IMR-90 (cell line): ENCODE measurements at regions not wholly inside any gene's neighbourhood (a gene's known extent, or its start where the extent isn't known, plus 50 kb on each side); places are given as distances from the start of the nearest gene placed in this dataset.

Experiments used
- ATAC-seq: fragments of 200-7000 bp; cut with Tn5 transposase; 2 replicates; pipeline ENCODE4 v1.9.1; 2020; ENCODE audit warnings: low read depth, mild to moderate bottlenecking, moderate library complexity
- BruUV-seq: library from RNA; stranded (reverse); fragments of 400-500 nt; replicated peaks from 2 replicates; lab custom pipeline; 2021; lab: Mats Ljungman, UMichigan
- CTCF ChIA-PET: fragments of 300-600 bp; formaldehyde crosslinking; extraction: SDS; loops from one replicate; lab custom pipeline; 2021; ENCODE audit warnings: antibody characterized with exemption; lab: Yijun Ruan, JAX
- POLR2A ChIA-PET: fragments of 300-600 bp; sonication (Branson Sonifier 250); formaldehyde crosslinking; loops from one replicate; lab custom pipeline; 2022; ENCODE audit warnings: antibody characterized with exemption; ENCODE audit not compliant: unreplicated experiment; lab: Charles Lee
- DNase-seq: peaks from one replicate; pipeline ENCODE4 v3.0.0; 2013
- H2AFZ ChIP-seq: replicated peaks from 2 replicates; pipeline ENCODE3; 2013; ENCODE audit warnings: low read length, mild to moderate bottlenecking; ENCODE audit not compliant: poor library complexity
- H2AK5ac ChIP-seq: 2 replicates; pipeline ENCODE4 v1.6.1; 2013; ENCODE audit warnings: low read depth, low read length, inconsistent platforms
- H2AK9ac ChIP-seq: replicated peaks from 2 replicates; pipeline ENCODE3; 2013; ENCODE audit warnings: mild to moderate bottlenecking, low read depth, low read length, moderate library complexity; ENCODE audit not compliant: poor library complexity
- H2BK120ac ChIP-seq: 2 replicates; pipeline ENCODE4 v1.6.1; 2013; ENCODE audit warnings: low read depth, low read length, inconsistent platforms
- H2BK15ac ChIP-seq: 3 replicates; pipeline ENCODE4 v1.6.1; 2013; ENCODE audit warnings: low read depth, low read length, inconsistent platforms
- H2BK20ac ChIP-seq: 2 replicates; pipeline ENCODE4 v1.6.1; 2013; ENCODE audit warnings: low read depth, mild to moderate bottlenecking, inconsistent platforms, low read length, moderate library complexity
- H2BK5ac ChIP-seq: 2 replicates; pipeline ENCODE4 v1.6.1; 2013; ENCODE audit warnings: mild to moderate bottlenecking, low read depth, low read length, inconsistent platforms; ENCODE audit not compliant: poor library complexity, severe bottlenecking
- H3K14ac ChIP-seq: replicated peaks from 2 replicates; pipeline ENCODE4 v1.6.1; 2013; ENCODE audit warnings: low read depth, low read length, inconsistent platforms
- H3K18ac ChIP-seq: 2 replicates; pipeline ENCODE4 v1.6.1; 2013; ENCODE audit warnings: low read depth, low read length, control low read depth
- H3K23ac ChIP-seq: 2 replicates; pipeline ENCODE4 v1.6.1; 2013; ENCODE audit warnings: low read depth, low read length, inconsistent platforms
- H3K27ac ChIP-seq: 2 replicates; pipeline ENCODE4 v1.5.1; 2013; ENCODE audit warnings: mild to moderate bottlenecking, control low read depth, low read length; ENCODE audit not compliant: insufficient read depth
- H3K27me3 ChIP-seq: 2 replicates; pipeline ENCODE4 v1.6.1; 2013; ENCODE audit warnings: low read length; ENCODE audit not compliant: control insufficient read depth, insufficient read depth
- H3K36me3 ChIP-seq: 2 replicates; pipeline ENCODE4 v1.6.1; 2013; ENCODE audit warnings: low read length, mixed read lengths; ENCODE audit not compliant: control insufficient read depth, insufficient read depth
- H3K4ac ChIP-seq: 2 replicates; pipeline ENCODE4 v1.6.1; 2013; ENCODE audit warnings: low read depth, low read length, inconsistent platforms
- H3K4me1 ChIP-seq: 2 replicates; pipeline ENCODE4 v1.6.1; 2013; ENCODE audit warnings: low read length, mixed read lengths; ENCODE audit not compliant: control insufficient read depth, insufficient read depth
- H3K4me2 ChIP-seq: 2 replicates; pipeline ENCODE4 v1.6.1; 2013; ENCODE audit warnings: low read depth, mild to moderate bottlenecking, control low read depth, low read length, moderate library complexity
- H3K4me3 ChIP-seq: 2 replicates; pipeline ENCODE4 v1.5.1; 2013; ENCODE audit warnings: low read depth, mild to moderate bottlenecking, control low read depth, low read length, moderate library complexity; ENCODE audit not compliant: insufficient read depth
- H3K56ac ChIP-seq: 2 replicates; pipeline ENCODE4 v1.6.1; 2013; ENCODE audit warnings: low read length, inconsistent platforms; ENCODE audit not compliant: insufficient read depth; ENCODE audit errors: extremely low read depth
- H3K79me1 ChIP-seq, 2 experiments: 2 replicates each; pipeline ENCODE4 v1.6.1; 2013; ENCODE audit warnings: low read length in 2 of 2, inconsistent platforms in 1 of 2, low read depth in 1 of 2
- H3K9ac ChIP-seq: 2 replicates; pipeline ENCODE4 v1.6.1; 2013; ENCODE audit warnings: low read depth, low read length, control low read depth
- H3K9me1 ChIP-seq: 2 replicates; pipeline ENCODE4 v1.6.1; 2013; ENCODE audit warnings: low read length, inconsistent platforms; ENCODE audit not compliant: insufficient read depth
- H3K9me3 ChIP-seq: 2 replicates; pipeline ENCODE4 v1.6.1; 2013; ENCODE audit warnings: low read length; ENCODE audit not compliant: control insufficient read depth, insufficient read depth
- H4K20me1 ChIP-seq: 2 replicates; pipeline ENCODE4 v1.6.1; 2013; ENCODE audit warnings: low read length, inconsistent platforms; ENCODE audit not compliant: insufficient read depth
- H4K5ac ChIP-seq: 2 replicates; pipeline ENCODE4 v1.6.1; 2013; ENCODE audit warnings: mild to moderate bottlenecking, low read depth, low read length, control low read depth
- H4K8ac ChIP-seq, 2 experiments: 2 replicates each; pipeline ENCODE4 v1.6.1; 2013; ENCODE audit warnings: low read depth in 2 of 2, low read length in 2 of 2, control low read depth in 1 of 2, inconsistent platforms in 1 of 2
- H4K91ac ChIP-seq: 2 replicates; pipeline ENCODE4 v1.6.1; 2013; ENCODE audit warnings: low read depth, low read length, inconsistent platforms; ENCODE audit not compliant: insufficient read depth
- BHLHE40 ChIP-seq: fragments of 150-350 bp; IDR thresholded peaks from 2 replicates; pipeline ENCODE4 v1.6.1; 2016; ENCODE audit warnings: mild to moderate bottlenecking, low read depth, low read length
- CEBPB ChIP-seq: IDR thresholded peaks from 2 replicates; pipeline ENCODE4 v1.6.1; 2012; ENCODE audit warnings: low read depth, low read length, improper control_type of control experiment
- CTCF ChIP-seq: conservative IDR thresholded peaks from 2 replicates; pipeline ENCODE4 v1.5.1; 2012; ENCODE audit warnings: mild to moderate bottlenecking, low read depth, low read length, improper control_type of control experiment
- FOS ChIP-seq: fragments of 150-350 bp; IDR thresholded peaks from 2 replicates; pipeline ENCODE4 v1.6.1; 2016; ENCODE audit warnings: low read depth, low read length
- MAFK ChIP-seq: IDR thresholded peaks from 2 replicates; pipeline ENCODE4 v1.6.1; 2012; ENCODE audit warnings: low read depth, low read length, improper control_type of control experiment
- MAZ ChIP-seq: IDR thresholded peaks from 2 replicates; pipeline ENCODE4 v1.6.1; 2012; ENCODE audit warnings: low read depth, mild to moderate bottlenecking, low read length, improper control_type of control experiment, moderate library complexity, borderline replicate concordance
- MXI1 ChIP-seq: IDR thresholded peaks from 2 replicates; pipeline ENCODE4 v1.6.1; 2012; ENCODE audit warnings: low read depth, mild to moderate bottlenecking, low read length, moderate library complexity, borderline replicate concordance
- NFE2L2 ChIP-seq: fragments of 150-350 bp; IDR thresholded peaks from 2 replicates; pipeline ENCODE4 v1.6.1; 2016; ENCODE audit warnings: low read depth, mild to moderate bottlenecking, low read length
- RAD21 ChIP-seq: IDR thresholded peaks from 2 replicates; pipeline ENCODE4 v1.6.1; 2012; ENCODE audit warnings: low read length, improper control_type of control experiment
- SMC3 ChIP-seq: fragments of 150-350 bp; IDR thresholded peaks from 2 replicates; pipeline ENCODE4 v1.6.1; 2016; ENCODE audit warnings: low read depth, mild to moderate bottlenecking, antibody characterized with exemption, low read length, moderate library complexity
- USF2 ChIP-seq: fragments of 150-350 bp; IDR thresholded peaks from 2 replicates; pipeline ENCODE4 v1.6.1; 2017; ENCODE audit warnings: mild to moderate bottlenecking, antibody characterized with exemption, low read length, low read depth
- dilution Hi-C: fragments of 300-500 bp; cut with HindIII; formaldehyde crosslinking; loops from one replicate; pipeline ENCODE4 v1.14.3; 2018; ENCODE audit warnings: low sequenced_read_pairs; ENCODE audit not compliant: unreplicated experiment
- in situ Hi-C: fragments of 300-500 bp; cut with MboI; formaldehyde crosslinking; loops from 3 replicates; pipeline ENCODE4 v1.14.3; 2019; ENCODE audit warnings: low sequenced_read_pairs, inconsistent platforms, mixed read lengths
- intact Hi-C: fragments of 100-400 bp; cut with micrococcal nuclease; formaldehyde crosslinking; loops from 2 replicates; pipeline ENCODE4 v1.10.0; 2022

- Histone ChIP-seq H3K79me1 (no peaks in the 10 kb centered on the region), H3K9me3 (peaks cover 1% of the 10 kb centered on the region), H2AK5ac (no peak overlapping the region), H3K9me1 (no peaks in the 10 kb centered on the region), H4K5ac (no peak overlapping the region), H4K20me1 (no peaks in the 10 kb centered on the region), H2BK15ac (no peak overlapping the region), H2BK5ac (no peak overlapping the region), H3K4me1 (no peaks in the 10 kb centered on the region), H3K4ac (no peak overlapping the region), H3K27ac (no peak overlapping the region), H3K56ac (no peak overlapping the region), H4K8ac (no peak overlapping the region), H2AFZ (no peak overlapping the region), H3K4me3 (no peak overlapping the region), H3K9ac (no peak overlapping the region), H4K91ac (no peak overlapping the region), H3K18ac (no peak overlapping the region), H2BK20ac (no peak overlapping the region), H3K14ac (no peak overlapping the region), H2BK120ac (no peak overlapping the region), H3K36me3 (no peaks in the 10 kb centered on the region), H3K23ac (no peak overlapping the region), H2AK9ac (no peak overlapping the region), H3K4me2 (no peak overlapping the region), H3K27me3 (no peaks in the 10 kb centered on the region)
- CTCF ChIA-PET = no interaction called here
- in situ Hi-C loops = no loop called here
- ATAC-seq = no peak
- TF ChIP-seq FOS (no peak), RAD21 (no peak), MXI1 (no peak), CEBPB (no peak), CTCF (no peak), NFE2L2 (no peak), MAZ (no peak), BHLHE40 (no peak), MAFK (no peak), USF2 (no peak), SMC3 (no peak)
- dilution Hi-C loops = no loop called here
- intact Hi-C loops = no loop called here
- BruUV-seq = no TSS peak
- POLR2A ChIA-PET = no interaction called here
- DNase-seq = no peak
These were observed 600.7 kb downstream of the ARAP2 start for GRCh38 chr4:35643661-35644060.
